ENCODE measurements at regions not wholly inside any gene's neighbourhood (a gene's known extent, or its start where the extent isn't known, plus 50 kb on each side); places are given as distances from the start of the nearest gene placed in this dataset.

GRCh38 chr17:77728871-77729270 is 229.6 kb upstream of the TNRC6C start:
- peaks cover 11% of the 10 kb centered on the region for H3K27me3 Mint-ChIP-seq
- Histone ChIP-seq H3K4me1 (ENCODE audit: insufficient read depth, low read length) (peaks cover 4% of the 10 kb centered on the region), H3K36me3 (ENCODE audit: insufficient read depth, low read length) (no peaks in the 10 kb centered on the region), H3K4me3 (ENCODE audit: low read length) (no peak overlapping the region), H3K9me3 (ENCODE audit: control insufficient read depth in 1 of 2, insufficient read depth in 1 of 2, low read length in 2 of 2) (peaks cover 0 to 5% of the 10 kb centered on the region in 2 experiments), H3K27ac (ENCODE audit: low read depth in 1 of 2, low read length in 2 of 2) (no peak overlapping the region), H3K27me3 (ENCODE audit: control insufficient read depth in 1 of 2, insufficient read depth in 2 of 2, low read length in 2 of 2) (peaks cover 0 to 6% of the 10 kb centered on the region in 2 experiments)
- no peak for TF ChIP-seq CTCF (IDR thresholded peaks at IDR 0.05)
- no peaks in the 10 kb centered on the region for H3K36me3 Mint-ChIP-seq (ENCODE audit: low read depth)
- ChIA-PET POLR2A (no interaction called here), CTCF (no interaction called here)
- ATAC-seq (ENCODE audit: poor library complexity) = no peak
- H3K9me3 Mint-ChIP-seq = peaks cover 7% of the 10 kb centered on the region
- no peak overlapping the region for H3K4me3 Mint-ChIP-seq
- no peak overlapping the region for H3K27ac Mint-ChIP-seq
- peaks cover 4% of the 10 kb centered on the region for H3K4me1 Mint-ChIP-seq (ENCODE audit: low read depth)
- DNase-seq = no peak
- intact Hi-C loops (cut with DNase I, micrococcal nuclease) = no loop called here

GRCh38 chr17:77729587-77729986 is 228.9 kb upstream of the TNRC6C start:
- H3K27me3 ChIP-seq (ENCODE audit: control insufficient read depth in 1 of 2, insufficient read depth in 2 of 2, low read length in 2 of 2) = peaks cover 0 to 10% of the 10 kb centered on the region in 2 experiments
- H3K36me3 ChIP-seq (ENCODE audit: insufficient read depth, low read length) = no peaks in the 10 kb centered on the region
- DNase-seq (no peak), ATAC-seq (ENCODE audit: poor library complexity) (no peak)
- peaks cover 7% of the 10 kb centered on the region for H3K9me3 Mint-ChIP-seq
- ChIA-PET POLR2A (no interaction called here), CTCF (no interaction called here)
- no peak overlapping the region for H3K27ac Mint-ChIP-seq
- no peaks in the 10 kb centered on the region for H3K36me3 Mint-ChIP-seq (ENCODE audit: low read depth)
- H3K4me1 ChIP-seq (ENCODE audit: insufficient read depth, low read length) = peaks cover 4% of the 10 kb centered on the region
- intact Hi-C loops (cut with DNase I, micrococcal nuclease) = no loop called here
- TF ChIP-seq CTCF (IDR thresholded peaks at IDR 0.05) = no peak
- H3K9me3 ChIP-seq (ENCODE audit: control insufficient read depth in 1 of 2, insufficient read depth in 1 of 2, low read length in 2 of 2) = peaks cover 0 to 12% of the 10 kb centered on the region in 2 experiments
- H3K27ac ChIP-seq (ENCODE audit: low read depth in 1 of 2, low read length in 2 of 2) = no peak overlapping the region
- no peak overlapping the region for H3K4me3 ChIP-seq (ENCODE audit: low read length)
- H3K4me3 Mint-ChIP-seq = no peak overlapping the region
- peaks cover 11% of the 10 kb centered on the region for H3K27me3 Mint-ChIP-seq
- H3K4me1 Mint-ChIP-seq (ENCODE audit: low read depth) = peaks cover 4% of the 10 kb centered on the region

GRCh38 chr17:77730376-77730775 is 228.1 kb upstream of the TNRC6C start:
- POLR2A ChIA-PET = no interaction called here
- intact Hi-C loops (cut with DNase I, micrococcal nuclease) = no loop called here
- no peak for TF ChIP-seq CTCF (IDR thresholded peaks at IDR 0.05)

More at GRCh38 chr17:77730376-77730775, 228.1 kb upstream of the TNRC6C start:
- no peaks in the 10 kb centered on the region for H3K36me3 ChIP-seq (ENCODE audit: insufficient read depth, low read length)
- Mint-ChIP-seq H3K27me3 (peaks cover 11% of the 10 kb centered on the region), H3K4me3 (no peak overlapping the region), H3K36me3 (ENCODE audit: low read depth) (no peaks in the 10 kb centered on the region), H3K4me1 (ENCODE audit: low read depth) (peaks cover 4% of the 10 kb centered on the region), H3K9me3 (peaks cover 7% of the 10 kb centered on the region), H3K27ac (no peak overlapping the region)
- DNase-seq (no peak), ATAC-seq (ENCODE audit: poor library complexity) (no peak)
- no peak overlapping the region for H3K27ac ChIP-seq (ENCODE audit: low read depth in 1 of 2, low read length in 2 of 2)
- H3K27me3 ChIP-seq (ENCODE audit: control insufficient read depth in 1 of 2, insufficient read depth in 2 of 2, low read length in 2 of 2) = peaks cover 0 to 10% of the 10 kb centered on the region in 2 experiments
- peaks cover 0 to 17% of the 10 kb centered on the region in 2 experiments for H3K9me3 ChIP-seq (ENCODE audit: control insufficient read depth in 1 of 2, insufficient read depth in 1 of 2, low read length in 2 of 2)
- CTCF ChIA-PET = no interaction called here
- peaks cover 4% of the 10 kb centered on the region for H3K4me1 ChIP-seq (ENCODE audit: insufficient read depth, low read length)
- no peak overlapping the region for H3K4me3 ChIP-seq (ENCODE audit: low read length)
